CD4-positive, alpha-beta memory T cell (primary cell): ENCODE measurements at regions not wholly inside any gene's neighbourhood (a gene's known extent, or its start where the extent isn't known, plus 50 kb on each side); places are given as distances from the start of the nearest gene placed in this dataset.
"Not testable (repeated sequence)": the region's sequence is repeated elsewhere in the genome, so short reads cannot be mapped to it uniquely, and the experiment has no call there.

Experiments used
- CTCF ChIA-PET: fragments of 350-600 bp; sonication (Branson Sonifier 250); formaldehyde crosslinking; loops from one replicate; lab custom pipeline; 2021; ENCODE audit warnings: inconsistent platforms; ENCODE audit not compliant: partially characterized antibody; lab: Charles Lee
- POLR2A ChIA-PET: fragments of 350-600 bp; sonication (Branson Sonifier 250); formaldehyde crosslinking; loops from one replicate; lab custom pipeline; 2021; ENCODE audit not compliant: partially characterized antibody; lab: Charles Lee
- DNase-seq, 5 donors: peaks; one replicate each; pipeline versions ENCODE4 v3.0.0 to v3.0.0-alpha.2; 2020 to 2022; ENCODE audit warnings: mixed read lengths in 1 of 5
- H3K27ac ChIP-seq: one replicate; pipeline ENCODE4 v1.7.0; 2013; ENCODE audit warnings: low read depth, low read length
- H3K27me3 ChIP-seq: 2 replicates; pipeline ENCODE4 v1.7.0; 2013; ENCODE audit warnings: mild to moderate bottlenecking, low read length, moderate library complexity; ENCODE audit not compliant: insufficient read depth
- H3K36me3 ChIP-seq: 2 replicates; pipeline ENCODE4 v1.7.0; 2013; ENCODE audit warnings: mild to moderate bottlenecking, low read length, moderate library complexity; ENCODE audit not compliant: insufficient read depth
- H3K4me1 ChIP-seq: 2 replicates; pipeline ENCODE4 v1.7.0; 2013; ENCODE audit warnings: mild to moderate bottlenecking, low read length, moderate library complexity; ENCODE audit not compliant: insufficient read depth
- H3K4me3 ChIP-seq, 2 donors: one replicate each; pipeline ENCODE4 v1.7.0; 2013; ENCODE audit warnings: low read length in 2 of 2, mild to moderate bottlenecking in 1 of 2
- H3K9me3 ChIP-seq, 2 donors: one replicate each; pipeline ENCODE4 v1.7.0; 2013; ENCODE audit warnings: low read length in 2 of 2, control low read depth in 1 of 2; ENCODE audit not compliant: control insufficient read depth in 1 of 2
- H3K27ac Mint-ChIP-seq, 7 donors: one replicate each; pipeline ENCODE4 v1.8.0; 2020 to 2021; ENCODE audit warnings: mixed read lengths in 7 of 7, mild to moderate bottlenecking in 6 of 7, inconsistent platforms in 3 of 7, moderate library complexity in 3 of 7
- H3K27me3 Mint-ChIP-seq, 2 donors: one replicate each; pipeline ENCODE4 v1.8.0; 2020 to 2021; ENCODE audit warnings: mixed read lengths in 2 of 2
- H3K36me3 Mint-ChIP-seq, 2 donors: one replicate each; pipeline ENCODE4 v1.8.0; 2020 to 2021; ENCODE audit warnings: mixed read lengths in 2 of 2, inconsistent platforms in 1 of 2, mild to moderate bottlenecking in 1 of 2
- H3K4me1 Mint-ChIP-seq, 4 donors: one replicate each; pipeline ENCODE4 v1.8.0; 2020 to 2021; ENCODE audit warnings: mixed read lengths in 4 of 4, mild to moderate bottlenecking in 1 of 4
- H3K4me3 Mint-ChIP-seq, 8 donors: one replicate each; pipeline ENCODE4 v1.8.0; 2020 to 2021; ENCODE audit warnings: mixed read lengths in 8 of 8, mild to moderate bottlenecking in 7 of 8, moderate library complexity in 6 of 8, inconsistent platforms in 3 of 8
- H3K9me3 Mint-ChIP-seq, 8 donors: one replicate each; pipeline ENCODE4 v1.8.0; 2020 to 2021; ENCODE audit warnings: mixed read lengths in 8 of 8, mild to moderate bottlenecking in 5 of 8, inconsistent platforms in 3 of 8, moderate library complexity in 1 of 8
- intact Hi-C: fragments of 100-400 bp; cut with micrococcal nuclease; formaldehyde crosslinking; loops from one replicate; pipeline ENCODE4 v1.15.1; 2023

DNA sequence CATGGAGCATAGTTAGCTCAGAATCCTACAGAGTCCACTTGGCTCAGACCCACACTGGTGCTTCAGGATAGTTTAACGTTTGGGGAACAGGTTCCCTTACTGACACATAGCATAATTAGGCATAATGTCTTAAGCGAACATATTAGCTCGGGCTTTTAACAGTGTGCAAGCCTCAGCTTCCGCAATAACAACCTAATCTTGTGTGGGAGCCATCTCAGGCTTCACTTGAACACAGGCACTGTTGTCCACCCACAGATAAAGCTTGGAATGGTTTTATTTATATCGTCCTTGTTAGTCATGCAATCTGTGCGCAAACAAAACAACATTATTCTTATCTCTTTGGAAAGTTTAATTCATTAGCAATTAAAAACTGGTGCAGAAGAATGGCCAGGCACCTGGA lies 293.5 kb upstream of the NOTCH2NLA start:
- CTCF ChIA-PET, intact Hi-C loops: not testable (repeated sequence)

GRCh38 chr1:146521804-146522203 lies 293.0 kb upstream of the NOTCH2NLA start:
- DNase-seq, H3K36me3 Mint-ChIP-seq, H3K36me3 ChIP-seq, H3K27me3 Mint-ChIP-seq, H3K9me3 ChIP-seq, H3K27ac Mint-ChIP-seq, H3K4me3 Mint-ChIP-seq, H3K4me1 Mint-ChIP-seq, H3K27ac ChIP-seq, intact Hi-C loops, H3K27me3 ChIP-seq, POLR2A ChIA-PET, H3K9me3 Mint-ChIP-seq, CTCF ChIA-PET, H3K4me3 ChIP-seq, H3K4me1 ChIP-seq: not testable (repeated sequence)

More for the DNA sequence above, 293.5 kb upstream of the NOTCH2NLA start:
- DNase-seq, H3K9me3 ChIP-seq, H3K36me3 Mint-ChIP-seq, H3K4me3 Mint-ChIP-seq, H3K36me3 ChIP-seq, H3K27me3 Mint-ChIP-seq, H3K4me1 ChIP-seq, H3K27ac Mint-ChIP-seq, H3K27ac ChIP-seq, H3K4me3 ChIP-seq, H3K9me3 Mint-ChIP-seq, H3K4me1 Mint-ChIP-seq, POLR2A ChIA-PET, H3K27me3 ChIP-seq: not testable (repeated sequence)

DNA sequence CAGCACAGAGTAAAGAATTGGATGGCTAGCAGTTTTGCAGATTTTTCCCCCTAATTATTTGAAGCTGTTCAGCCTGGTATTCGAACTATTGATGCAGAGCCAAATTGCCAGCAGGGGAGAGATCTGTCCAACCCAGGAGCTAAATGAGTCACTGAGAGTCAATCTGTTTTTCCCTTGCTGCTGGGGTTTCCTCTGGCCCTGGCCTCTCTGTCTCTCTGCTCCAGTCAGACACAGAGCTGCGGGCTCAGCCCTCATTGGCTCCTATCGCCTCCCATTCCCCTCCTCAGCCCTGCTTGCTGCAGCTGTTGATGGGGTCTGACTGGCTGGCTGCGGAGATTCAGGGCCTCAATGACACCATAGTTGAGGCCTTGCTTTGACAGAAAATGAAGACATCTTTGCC lies 284.9 kb upstream of the NOTCH2NLA start:
- H3K4me3 Mint-ChIP-seq, H3K27me3 Mint-ChIP-seq, H3K9me3 Mint-ChIP-seq, H3K4me1 ChIP-seq, H3K27me3 ChIP-seq, H3K36me3 Mint-ChIP-seq, POLR2A ChIA-PET, H3K36me3 ChIP-seq, H3K9me3 ChIP-seq, H3K4me1 Mint-ChIP-seq, H3K4me3 ChIP-seq, DNase-seq, H3K27ac Mint-ChIP-seq, CTCF ChIA-PET, H3K27ac ChIP-seq, intact Hi-C loops: not testable (repeated sequence)

GRCh38 chr1:146511047-146511777 lies 282.4 kb upstream of the NOTCH2NLA start:
- H3K27me3 ChIP-seq, H3K4me1 ChIP-seq, H3K27ac ChIP-seq, H3K36me3 ChIP-seq, CTCF ChIA-PET, H3K4me1 Mint-ChIP-seq, H3K27me3 Mint-ChIP-seq, DNase-seq, H3K4me3 Mint-ChIP-seq, H3K36me3 Mint-ChIP-seq, H3K4me3 ChIP-seq, intact Hi-C loops, POLR2A ChIA-PET, H3K9me3 ChIP-seq, H3K27ac Mint-ChIP-seq, H3K9me3 Mint-ChIP-seq: not testable (repeated sequence)

DNA sequence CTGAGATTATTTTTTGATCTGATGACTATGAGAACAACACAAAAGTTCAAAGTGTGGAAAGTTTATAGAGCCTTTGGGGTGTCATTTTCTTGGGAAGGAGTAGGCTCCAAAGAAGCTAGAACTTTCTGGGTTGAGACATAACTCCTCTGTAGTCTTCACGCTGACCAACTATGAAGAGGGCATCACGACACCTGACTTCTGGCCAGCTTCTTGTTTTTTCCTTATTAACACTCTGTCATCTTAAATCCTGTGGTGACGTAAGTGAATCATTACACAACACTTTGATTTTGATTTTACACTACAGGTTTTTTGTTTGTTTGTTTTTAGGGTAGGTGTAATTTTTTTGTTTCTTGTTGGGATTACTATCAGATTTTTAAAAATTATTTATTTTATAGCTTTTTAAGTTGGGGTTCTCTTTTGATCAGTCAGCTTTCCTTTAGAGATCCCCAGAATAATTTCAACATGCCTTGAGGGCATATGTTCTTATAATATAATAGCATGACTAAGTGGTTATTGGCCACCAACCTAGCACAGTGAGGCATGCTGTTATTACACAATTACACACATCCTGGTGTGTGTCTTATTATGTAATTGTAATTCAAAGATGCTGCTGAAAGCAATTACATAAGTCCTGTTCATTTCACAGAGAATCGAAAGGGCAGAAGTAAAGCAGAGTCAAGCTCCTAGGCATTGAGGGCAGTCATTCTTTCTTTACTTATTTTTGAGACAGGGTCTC lies 281.6 kb upstream of the NOTCH2NLA start:
- DNase-seq, H3K27ac ChIP-seq, H3K9me3 ChIP-seq, H3K4me3 Mint-ChIP-seq, H3K36me3 ChIP-seq, H3K27me3 ChIP-seq, H3K27ac Mint-ChIP-seq, H3K9me3 Mint-ChIP-seq, CTCF ChIA-PET, intact Hi-C loops, H3K4me3 ChIP-seq, H3K36me3 Mint-ChIP-seq, POLR2A ChIA-PET, H3K4me1 Mint-ChIP-seq, H3K27me3 Mint-ChIP-seq, H3K4me1 ChIP-seq: not testable (repeated sequence)

- H3K4me3 Mint-ChIP-seq, H3K9me3 Mint-ChIP-seq, H3K9me3 ChIP-seq, H3K4me3 ChIP-seq, H3K36me3 ChIP-seq, H3K27me3 Mint-ChIP-seq, H3K4me1 ChIP-seq, H3K27ac Mint-ChIP-seq, CTCF ChIA-PET, H3K4me1 Mint-ChIP-seq, H3K36me3 Mint-ChIP-seq, POLR2A ChIA-PET, H3K27me3 ChIP-seq, H3K27ac ChIP-seq, DNase-seq, intact Hi-C loops: not testable (repeated sequence)
Measured at GRCh38 chr1:146504121-146504520, 275.3 kb upstream of the NOTCH2NLA start.

DNA sequence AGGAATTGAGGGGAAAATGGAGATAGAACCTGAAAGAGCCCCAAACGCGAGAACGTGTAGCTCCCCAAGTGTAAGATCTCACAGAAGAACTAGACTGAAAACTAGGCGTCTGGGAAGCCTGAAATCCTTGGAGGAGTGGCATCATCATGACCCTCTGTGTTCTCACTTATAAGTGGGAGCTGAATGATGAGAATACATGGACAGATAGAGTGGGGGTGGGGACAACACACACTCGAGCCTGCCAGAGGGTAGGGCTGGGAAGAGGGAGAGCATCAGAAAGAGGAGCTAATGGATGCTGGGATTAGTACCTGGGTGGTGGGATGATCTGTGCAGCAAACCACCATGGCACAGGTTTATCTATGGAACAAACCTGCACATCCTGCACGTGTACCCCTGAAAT lies 258.7 kb upstream of the NOTCH2NLA start:
- intact Hi-C loops, H3K27me3 ChIP-seq, H3K9me3 ChIP-seq, H3K4me1 Mint-ChIP-seq, H3K4me3 Mint-ChIP-seq, H3K36me3 ChIP-seq, H3K27ac ChIP-seq, H3K4me3 ChIP-seq, H3K4me1 ChIP-seq, DNase-seq, H3K27ac Mint-ChIP-seq, H3K27me3 Mint-ChIP-seq, CTCF ChIA-PET, H3K36me3 Mint-ChIP-seq, POLR2A ChIA-PET, H3K9me3 Mint-ChIP-seq: not testable (repeated sequence)
